ENCODE measurements at regions not wholly inside any gene's neighbourhood (a gene's known extent, or its start where the extent isn't known, plus 50 kb on each side); places are given as distances from the start of the nearest gene placed in this dataset.
"Not testable (repeated sequence)": the region's sequence is repeated elsewhere in the genome, so short reads cannot be mapped to it uniquely, and the experiment has no call there.

DNA sequence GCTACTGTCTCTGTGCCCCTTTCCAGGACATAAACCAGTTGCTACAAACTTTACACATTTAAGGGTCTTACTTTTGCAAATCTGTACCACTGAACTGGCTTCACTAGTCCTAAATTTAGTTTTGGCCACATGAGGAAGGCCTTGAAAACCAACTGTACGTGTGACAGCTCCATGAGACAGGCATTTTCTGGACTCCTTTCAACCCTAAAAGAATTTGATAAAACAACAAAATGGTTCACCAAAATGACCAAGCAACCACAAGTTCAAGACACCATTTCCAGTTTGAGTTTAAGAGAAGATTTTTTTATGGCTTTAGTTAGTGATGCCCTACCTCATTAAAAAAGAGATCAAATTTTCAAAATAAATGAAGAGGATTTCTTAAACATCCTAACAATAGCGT, 246.4 kb downstream of the ZNF674 start:
- no peak for DNase-seq

DNA sequence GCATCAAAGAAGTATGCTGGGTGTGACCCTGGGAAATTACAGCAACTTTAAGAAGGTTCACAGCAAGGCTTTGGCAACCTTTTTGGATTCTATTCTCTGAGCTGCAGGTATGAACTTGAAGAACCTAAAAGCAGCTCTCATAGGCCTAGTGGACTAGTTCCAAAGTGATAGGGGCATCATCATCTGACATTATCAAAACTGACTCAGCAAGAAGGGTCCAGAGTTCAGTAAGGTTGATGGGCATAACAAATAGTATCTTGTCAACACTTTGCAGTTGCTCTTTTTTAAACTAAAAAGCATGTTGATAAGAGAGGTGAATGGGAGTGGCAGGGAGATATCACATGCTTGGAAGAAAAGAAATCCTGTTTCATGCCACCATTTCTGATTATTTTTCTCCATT, 249.3 kb downstream of the ZNF674 start:
- DNase-seq = no peak

DNA sequence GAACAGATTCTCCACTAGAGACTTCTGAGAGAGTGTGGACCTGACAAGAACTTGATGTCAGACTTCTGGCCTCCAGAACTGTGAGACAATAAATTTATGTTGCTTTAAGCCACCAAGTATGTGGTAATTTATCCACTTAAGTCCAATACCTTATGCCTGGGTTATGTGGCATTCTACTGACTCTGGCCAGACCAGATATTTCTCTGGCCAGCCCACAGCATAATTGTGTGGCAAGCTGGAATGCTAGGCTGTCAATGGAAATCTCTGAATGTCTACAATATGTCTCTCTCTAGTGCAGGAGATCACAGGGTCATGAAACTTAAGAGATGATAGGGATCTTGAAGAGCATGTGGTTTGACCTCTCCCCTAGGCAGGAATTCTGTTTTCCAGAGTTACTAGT, 251.0 kb downstream of the ZNF674 start:
- DNase-seq = no peak

DNA sequence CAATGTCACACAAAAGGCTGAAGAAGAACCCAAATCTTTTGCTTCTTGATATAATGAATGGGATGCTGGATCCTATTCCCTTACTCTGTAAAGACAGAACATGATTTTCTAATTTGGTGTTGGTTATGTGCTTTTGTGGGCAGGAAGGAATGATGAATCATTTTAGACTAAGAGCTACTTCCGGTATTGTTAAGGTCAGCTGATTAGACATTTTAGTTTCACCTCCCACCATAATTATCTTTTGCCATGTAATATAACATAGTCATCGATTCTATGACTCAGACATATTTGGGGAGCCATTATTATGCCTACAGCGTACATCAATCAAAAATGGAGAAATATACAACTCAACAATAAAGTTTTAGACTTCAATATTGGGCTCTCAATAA, 265.3 kb downstream of the ZNF674 start:
- DNase-seq = no peak

DNA sequence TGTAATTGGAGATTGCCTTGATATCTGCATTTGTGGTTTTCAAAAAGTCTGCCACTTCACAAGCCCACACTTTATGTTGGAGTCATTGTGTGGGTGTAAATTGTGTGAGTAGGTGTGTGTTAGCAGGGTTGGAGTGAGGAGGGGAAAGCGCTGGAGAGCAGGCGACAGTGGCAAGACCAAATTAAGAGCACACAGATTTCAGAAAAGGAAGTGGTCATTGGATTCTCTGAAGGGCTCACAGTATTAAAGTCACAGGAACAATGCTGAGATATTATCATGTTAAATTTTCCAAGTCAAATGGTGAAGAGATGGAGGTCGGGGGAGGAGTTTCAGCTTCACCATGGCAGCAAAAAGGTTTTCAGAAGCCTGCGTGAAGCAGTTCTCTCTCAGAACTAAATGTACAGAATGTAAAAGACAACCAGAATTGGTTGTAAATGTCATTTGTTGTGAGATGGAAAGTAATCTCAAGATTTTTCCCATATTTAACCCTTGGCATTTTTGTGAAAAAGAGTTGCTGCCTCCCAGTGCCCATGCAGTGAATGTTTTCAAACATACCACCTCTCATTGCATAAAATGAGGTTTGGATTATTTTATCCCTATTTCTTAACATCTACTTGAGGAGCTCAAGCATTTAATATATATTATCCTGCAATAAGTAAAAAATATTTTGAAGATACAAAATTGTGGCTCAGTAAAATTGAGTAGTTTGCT, 265.9 kb downstream of the ZNF674 start:
- DNase-seq = no peak

DNA sequence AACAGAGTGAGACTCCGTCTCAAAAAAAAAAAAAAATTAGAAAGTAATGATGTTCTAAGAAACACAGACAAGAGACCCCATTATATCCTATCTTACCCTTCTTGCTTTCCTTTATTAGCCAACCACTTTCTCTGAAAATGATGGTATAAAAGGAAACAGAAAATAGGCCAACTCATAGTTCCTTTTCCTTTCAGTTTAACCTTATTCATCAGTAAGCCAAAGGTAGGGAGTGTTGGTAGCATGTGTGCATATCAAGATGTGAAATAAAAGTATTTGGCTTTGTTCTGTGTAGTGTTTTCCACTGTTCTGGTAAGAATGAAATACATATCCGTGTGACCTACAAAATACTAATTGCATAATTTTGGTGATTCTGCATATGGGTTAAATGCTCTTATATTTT, 266.6 kb downstream of the ZNF674 start:
- DNase-seq = no peak

DNA sequence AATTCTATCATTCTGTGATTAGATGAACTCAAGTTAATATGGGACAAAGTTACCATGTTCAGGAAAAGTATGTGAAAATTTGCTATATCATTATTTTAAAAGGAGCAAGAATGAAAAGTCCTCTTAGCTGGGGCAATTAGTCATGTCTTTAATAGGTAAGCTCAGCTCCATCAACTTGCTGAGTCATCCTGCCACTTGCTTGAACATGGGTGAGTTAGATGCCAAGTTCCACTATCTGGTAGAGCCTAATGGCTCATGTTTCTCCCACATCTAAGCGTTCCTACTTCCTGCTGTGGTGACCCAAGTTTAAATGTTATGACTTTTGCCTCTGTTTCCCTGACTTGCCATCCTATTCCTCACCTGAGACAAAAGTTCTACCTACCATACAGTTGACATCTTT, 276.8 kb downstream of the ZNF674 start:
- DNase-seq = no peak

DNA sequence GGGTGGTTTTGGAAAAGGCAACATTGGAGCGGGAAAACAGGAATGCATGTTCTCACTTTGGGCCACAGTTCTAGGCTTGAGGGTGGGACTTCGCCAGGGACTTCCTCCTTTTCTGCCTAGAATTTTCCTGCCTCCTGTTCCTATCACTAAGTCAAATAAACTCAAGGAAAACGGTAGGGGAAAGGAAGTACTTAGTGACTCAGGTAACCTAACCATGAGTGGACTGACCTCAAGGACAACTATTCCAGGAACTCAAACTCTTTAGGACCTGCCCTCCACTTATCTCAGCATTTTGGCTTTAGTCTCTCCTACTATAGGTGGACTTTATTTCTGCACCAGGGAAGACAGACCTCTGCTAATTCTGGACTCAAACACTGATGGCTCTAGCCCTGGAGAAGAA, 281.7 kb downstream of the ZNF674 start:
- no peak for DNase-seq

DNA sequence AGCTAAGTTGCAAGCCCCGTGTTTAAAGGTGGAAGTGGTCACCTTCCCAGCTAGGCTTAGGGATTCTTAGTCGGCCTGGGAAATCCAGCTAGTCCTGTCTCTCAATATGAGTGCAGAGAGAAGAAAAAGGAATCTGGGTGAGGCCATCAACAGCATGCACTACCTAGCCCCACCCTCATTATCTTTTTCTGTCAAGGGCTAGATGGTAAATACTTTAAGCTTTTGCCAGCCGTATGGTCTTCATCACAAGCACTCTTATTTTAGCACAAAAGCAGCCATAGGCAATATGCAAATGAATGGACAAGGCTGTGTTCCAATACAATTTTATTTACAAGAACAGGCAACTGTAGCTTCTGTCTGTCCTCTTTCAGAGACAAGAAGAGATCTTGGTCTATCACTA, 282.9 kb downstream of the ZNF674 start:
- no peak for DNase-seq

DNA sequence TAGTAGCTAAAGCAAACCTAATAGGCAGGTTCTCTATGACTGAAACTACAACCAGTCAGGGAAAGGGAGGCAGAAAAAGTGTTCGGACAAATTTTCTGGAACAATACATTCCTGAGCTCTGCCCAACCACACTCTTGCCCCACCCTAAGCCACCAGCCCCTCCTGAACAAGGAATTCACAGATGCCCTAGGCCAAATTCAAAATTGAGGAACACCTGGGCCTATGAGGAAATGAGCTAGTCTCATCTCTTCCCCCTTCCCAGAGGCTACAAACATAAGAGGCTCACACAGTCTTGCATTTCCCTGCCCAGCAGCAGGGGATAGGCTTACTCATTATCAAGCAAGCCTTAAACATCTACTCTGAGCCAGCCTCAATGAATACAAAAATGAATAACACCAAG, 284.7 kb downstream of the ZNF674 start:
- DNase-seq = no peak

DNA sequence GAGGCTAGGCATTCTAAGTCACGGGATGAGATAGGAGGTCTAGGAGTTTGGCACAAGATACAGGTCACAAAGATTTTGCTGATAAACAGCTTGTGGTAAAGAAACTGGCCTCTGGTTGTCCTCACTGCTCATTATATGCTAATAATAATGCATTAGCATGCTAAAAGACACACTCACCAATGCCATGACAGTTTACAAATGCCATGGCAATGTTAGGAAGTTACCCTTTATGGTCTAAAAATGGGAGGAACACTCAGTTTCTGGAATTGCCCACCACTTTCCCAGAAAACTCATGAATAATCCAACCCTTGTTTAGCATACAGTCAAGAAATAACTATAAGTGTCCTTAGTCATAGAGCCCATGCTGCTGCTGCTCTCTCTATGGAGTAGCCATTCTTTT, 286.9 kb downstream of the ZNF674 start:
- no peak for DNase-seq

DNA sequence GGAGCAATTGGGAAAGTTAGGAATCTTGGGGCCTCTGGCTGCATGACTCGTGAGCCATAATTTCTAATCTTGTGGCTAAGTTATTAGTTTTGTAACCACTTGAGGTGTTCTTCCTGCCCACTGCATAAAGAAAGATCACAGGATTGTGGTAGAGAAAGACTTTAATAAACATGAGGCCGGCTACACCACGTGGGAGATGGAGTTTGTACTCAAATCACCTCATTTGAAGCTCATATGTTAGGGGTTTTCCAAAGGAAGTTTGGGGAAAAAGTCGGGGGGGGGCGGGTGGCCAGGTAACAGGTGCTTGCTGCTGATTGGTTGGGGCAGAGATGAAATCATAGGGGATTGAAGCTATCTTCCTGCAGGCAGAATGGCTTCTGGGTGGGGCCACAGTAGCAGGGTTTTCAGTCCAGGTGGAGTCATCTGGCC, 287.8 kb downstream of the ZNF674 start:
- DNase-seq = no peak

DNA sequence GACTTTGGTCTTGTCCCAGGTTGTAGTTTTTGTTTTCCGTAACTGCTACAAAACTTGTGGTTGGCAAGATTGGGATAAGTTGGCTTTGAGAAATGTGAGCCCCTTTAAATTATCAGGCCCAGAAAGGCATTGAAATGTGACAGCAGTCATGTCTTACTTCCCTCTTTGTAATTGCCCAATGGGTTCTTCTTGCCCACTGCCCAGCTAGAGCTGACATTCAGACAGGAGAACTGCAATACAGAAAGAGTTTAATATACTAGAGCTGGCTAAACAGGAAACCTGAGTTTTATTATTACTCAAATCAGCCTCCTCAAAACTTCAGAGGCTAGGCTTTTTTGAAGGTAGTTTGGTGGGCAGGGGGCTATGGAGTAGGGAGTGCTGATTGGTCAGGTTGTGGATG, 288.3 kb downstream of the ZNF674 start:
- no peak for DNase-seq

DNA sequence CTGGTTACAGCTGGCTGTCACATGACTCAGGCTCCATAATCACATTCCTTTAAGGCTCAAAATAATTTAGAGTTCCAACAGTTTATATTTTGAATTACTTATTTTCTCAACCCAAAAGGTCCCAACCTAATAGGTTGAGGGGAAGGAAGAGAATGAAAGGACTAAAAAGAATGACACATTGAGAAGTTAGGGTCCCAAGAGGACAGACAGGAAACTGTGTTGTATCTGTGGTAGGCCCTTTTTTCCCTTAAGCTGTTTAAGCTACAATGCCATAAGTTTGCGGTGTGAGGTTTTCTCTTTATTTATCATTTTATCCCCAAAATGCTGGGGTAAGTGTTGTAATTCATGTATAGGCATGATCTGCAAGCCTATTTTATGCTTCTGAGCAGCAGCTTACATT, 290.2 kb downstream of the ZNF674 start:
- DNase-seq = no peak

DNA sequence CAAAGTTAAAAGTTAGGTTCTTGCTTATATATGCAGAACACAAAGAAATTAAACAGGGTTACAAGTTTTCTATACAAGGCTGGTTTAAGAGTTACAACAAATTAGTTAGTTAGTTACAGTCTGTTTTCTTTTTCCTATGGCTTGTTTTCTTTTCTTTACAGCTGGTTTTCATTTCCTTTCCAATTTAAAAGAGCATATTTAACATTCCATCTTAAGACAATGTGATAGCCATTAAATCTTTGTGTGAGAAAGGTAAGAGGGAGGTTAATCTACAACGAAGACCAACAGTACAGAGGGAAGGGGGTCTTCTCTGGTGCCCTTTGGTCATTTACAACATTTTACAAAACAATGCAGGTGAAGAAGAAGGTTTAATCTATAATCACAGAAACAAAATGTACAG, 290.6 kb downstream of the ZNF674 start:
- no peak for DNase-seq

DNA sequence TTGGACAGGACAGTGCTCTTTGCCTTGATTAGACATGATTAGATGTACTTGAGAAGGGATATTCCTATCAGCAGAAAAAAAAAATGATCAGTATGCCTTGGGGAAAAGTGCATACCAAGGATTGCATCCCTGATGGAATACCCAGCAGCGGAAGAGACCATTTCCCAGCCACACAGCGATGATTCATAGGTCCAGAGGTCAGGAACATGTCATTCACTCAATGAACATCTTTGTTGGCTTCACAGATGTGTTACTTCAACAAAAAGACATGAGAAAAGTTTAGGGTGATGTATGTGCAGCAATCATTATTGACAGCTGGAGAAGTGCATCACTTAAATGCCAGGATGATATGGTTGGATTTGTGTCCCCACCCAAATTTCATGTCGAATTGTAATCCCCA, 293.5 kb downstream of the ZNF674 start:
- no peak for DNase-seq

DNA sequence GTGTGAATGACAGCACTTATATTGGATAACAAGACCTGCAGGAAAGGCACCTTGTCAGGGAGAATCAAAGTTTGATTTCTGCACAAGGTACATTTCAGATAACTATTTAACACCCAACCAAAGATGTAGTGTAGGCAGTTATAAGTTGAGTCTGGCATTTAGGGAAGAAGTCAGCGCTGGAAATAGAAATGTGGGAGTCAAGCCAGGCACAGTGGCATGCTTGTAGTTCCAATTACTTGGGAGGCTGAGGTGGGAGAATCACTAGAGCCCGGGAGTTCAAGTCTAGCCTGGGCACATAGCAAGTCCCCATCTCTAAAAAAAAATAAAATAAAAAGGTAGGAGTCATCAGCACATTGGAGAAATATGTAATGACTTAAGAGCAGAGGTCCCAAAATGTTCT, 295.1 kb downstream of the ZNF674 start:
- no peak for DNase-seq

DNA sequence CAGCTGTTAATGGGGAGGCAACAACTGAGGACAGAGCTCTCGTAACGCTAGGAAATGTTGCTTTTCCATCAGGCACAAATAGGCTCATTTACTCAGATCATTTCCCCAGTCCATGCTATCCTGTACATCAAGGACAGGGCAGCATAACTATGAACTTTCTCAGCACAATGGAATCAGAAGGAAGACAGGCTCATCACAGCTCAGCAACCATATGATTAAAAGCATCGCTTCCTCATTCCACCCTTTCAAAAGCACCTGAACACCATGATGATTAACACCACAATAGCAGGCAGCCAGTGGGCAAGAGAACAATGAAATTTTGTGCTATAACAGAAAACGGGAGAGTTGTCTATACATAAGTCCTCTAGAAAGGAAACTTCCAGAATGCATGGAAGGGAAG, 297.8 kb downstream of the ZNF674 start:
- DNase-seq = no peak

DNA sequence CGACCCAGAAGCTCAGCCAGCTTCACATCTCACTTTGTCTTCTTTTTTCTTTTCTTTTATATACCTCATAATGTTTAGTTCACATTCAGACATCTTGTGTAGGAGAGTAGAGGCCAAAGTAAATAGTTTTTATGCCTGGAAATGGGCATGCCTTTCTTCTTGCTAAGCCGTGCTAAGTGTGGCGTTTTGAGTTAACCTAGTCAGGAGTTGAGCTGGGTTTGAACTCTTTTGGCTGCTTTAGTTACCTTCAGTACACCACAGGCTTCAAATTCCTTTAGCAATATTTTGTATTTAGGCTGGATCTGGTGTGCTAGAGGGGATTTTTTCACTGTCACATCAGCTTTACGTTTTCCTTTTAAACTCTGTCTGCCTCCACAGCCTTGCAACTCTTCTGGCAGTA, 300.8 kb downstream of the ZNF674 start:
- DNase-seq = no peak

DNA sequence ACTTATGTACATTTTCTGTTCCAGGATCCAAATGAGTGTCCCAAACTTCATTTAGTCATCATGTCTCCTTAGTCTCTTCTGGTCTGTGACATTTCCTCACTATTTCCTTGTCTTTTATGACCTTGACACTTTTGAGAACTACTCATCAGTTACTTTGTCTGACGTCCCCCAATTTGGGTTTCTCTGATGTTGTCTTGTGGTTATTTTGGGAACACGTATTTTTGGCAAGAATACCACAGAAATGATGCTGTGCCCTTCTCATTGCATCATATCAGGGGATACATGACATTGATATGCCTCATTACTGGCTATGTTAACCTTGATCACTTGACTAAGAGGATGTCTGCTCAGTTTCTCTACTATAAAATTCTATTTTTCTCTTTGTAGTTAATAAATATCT, 308.8 kb downstream of the ZNF674 start:
- no peak for DNase-seq

DNA sequence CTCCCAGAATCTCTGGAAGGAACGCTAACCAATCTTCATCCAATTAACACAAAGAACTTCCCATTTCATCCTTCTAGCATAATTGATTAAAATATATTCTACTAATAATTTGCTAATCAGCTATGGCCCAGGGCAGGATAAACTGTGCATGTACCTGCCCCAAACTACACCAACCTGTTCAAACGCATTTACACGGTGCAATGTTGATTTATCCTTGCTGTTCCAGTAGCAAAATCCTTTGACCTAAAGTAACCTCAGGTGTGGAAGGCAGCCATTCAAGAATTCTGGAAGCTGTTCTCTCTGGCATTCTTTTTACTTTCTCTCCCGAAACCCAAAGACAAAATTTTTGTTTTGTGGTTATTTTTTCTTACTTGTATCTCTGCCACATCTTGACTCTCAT, 309.4 kb downstream of the ZNF674 start:
- no peak for DNase-seq

DNA sequence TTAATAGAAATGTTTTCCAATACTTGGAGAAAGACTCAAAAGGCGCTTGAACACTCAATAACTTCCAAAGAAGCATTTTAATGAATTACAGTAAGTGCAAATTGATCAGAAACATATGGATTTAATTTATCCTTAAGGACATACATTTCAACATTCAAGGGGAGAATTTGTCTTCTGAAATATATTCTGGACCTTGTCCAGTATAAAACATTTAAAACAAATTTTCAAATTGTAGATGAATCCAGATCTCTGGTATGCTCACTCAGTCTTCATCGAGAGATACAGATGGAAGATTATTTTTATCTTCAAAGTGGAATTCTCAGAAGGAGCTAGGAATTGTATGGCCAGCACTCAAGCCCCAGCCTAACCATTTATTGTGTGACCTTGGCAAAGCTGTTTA, 310.4 kb downstream of the ZNF674 start:
- no peak for DNase-seq

DNA sequence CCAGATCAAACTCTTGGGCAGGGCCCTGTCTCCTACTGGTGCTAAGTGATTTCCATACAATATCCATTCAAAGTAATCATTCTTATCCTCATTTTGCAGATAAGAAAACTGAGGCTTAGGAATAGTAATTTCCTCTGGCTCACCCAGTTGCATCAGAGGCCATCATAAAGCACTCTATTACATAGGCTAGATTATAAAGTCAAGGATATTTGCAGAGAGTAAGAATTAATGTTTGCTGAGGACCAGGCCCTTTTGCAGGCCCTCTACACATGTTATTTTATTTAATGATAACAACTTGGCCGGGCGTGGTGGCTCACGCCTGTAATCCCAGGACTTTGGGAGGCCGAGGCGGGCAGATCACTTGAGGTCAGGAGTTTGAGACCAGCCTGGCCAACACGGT, 316.8 kb downstream of the ZNF674 start:
- DNase-seq = no peak

DNA sequence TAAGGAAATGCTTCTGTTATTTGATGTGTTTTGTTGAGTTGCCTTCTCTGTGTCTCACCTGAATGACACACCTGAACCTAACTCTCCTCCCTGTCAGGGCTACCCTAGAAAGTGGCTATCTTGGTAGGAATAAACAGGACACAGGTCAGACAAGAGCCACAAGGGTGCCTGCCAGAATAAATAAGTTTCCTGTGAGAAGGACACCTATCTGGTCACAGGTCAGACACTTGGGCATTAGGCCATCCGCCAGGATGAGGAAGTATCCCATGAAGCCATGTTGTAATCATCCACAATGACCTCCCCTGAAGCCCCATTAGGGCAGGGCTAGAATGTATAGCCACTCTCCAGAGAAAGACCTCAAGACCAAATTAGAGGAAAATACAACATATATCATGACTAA, 318.8 kb downstream of the ZNF674 start:
- no peak for DNase-seq

DNA sequence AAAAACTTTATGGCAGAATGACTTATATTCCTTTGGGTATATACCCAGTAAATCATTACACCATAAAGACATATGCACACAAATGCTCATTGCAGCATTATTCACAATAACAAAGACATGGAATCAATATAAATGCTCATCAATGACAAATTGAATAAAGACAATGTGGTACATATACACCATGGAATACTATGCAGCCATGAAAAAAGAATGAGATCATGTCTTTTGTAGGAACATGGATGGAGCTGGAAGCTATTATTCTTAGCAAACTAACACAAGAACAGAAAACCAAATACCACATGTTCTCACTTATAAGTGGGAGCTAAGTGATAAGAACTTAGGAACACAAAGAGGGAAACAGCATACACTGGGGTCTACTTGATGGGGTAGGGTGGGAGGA, 321.7 kb downstream of the ZNF674 start:
- not testable (repeated sequence) for DNase-seq

DNA sequence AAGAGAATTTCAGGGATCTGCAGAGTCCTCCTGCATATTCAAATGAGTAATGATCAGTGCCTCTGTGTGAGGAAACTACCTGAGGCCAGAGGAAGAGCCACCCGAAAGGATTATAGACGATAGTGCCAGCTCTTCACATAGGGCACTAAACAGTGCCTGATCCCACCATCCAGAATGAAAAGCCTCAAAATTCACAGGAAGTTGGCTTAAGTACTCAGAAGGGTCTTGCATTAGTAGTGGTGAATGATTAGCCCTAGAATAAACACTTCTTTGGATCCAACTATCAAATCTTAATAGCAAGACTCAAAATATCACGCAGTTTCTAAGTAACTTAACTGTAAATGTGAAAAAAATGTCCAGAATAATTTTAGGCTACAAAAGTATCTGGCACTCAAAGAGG, 324.4 kb downstream of the ZNF674 start:
- no peak for DNase-seq

All from activated CD4-positive, alpha-beta T cell treated with anti-CD3 and anti-CD28 coated beads, Interleukin-2, amount 50 U/mL, for 1 hour (primary cell).